Small intestine (tissue), 7 donors: ENCODE measurements at regions not wholly inside any gene's neighbourhood (a gene's known extent, or its start where the extent isn't known, plus 50 kb on each side); places are given as distances from the start of the nearest gene placed in this dataset.

Experiments used
- DNase-seq, 2 donors: peaks; one replicate each; pipeline versions ENCODE4 v3.0.0 to v3.0.0-alpha.2; 2013
- FAIRE-seq: peaks from 2 replicates; lab custom pipeline; 2012; peaks lifted over from hg19 to GRCh38; lab: Jason Lieb, UNC
- H3K27ac ChIP-seq, 3 donors: one replicate each; pipeline ENCODE4 v1.5.1; 2013; ENCODE audit warnings: low read length in 2 of 3, mild to moderate bottlenecking in 2 of 3, control low read depth in 1 of 3, inconsistent platforms in 1 of 3, low read depth in 1 of 3, moderate library complexity in 1 of 3
- H3K27me3 ChIP-seq, 3 donors: one replicate each; pipeline ENCODE4 v1.6.1; 2013; ENCODE audit warnings: low read length in 3 of 3, inconsistent platforms in 1 of 3; ENCODE audit not compliant: control insufficient read depth in 3 of 3, insufficient read depth in 3 of 3
- H3K36me3 ChIP-seq, 3 donors: one replicate each; pipeline ENCODE4 v1.6.1; 2013; ENCODE audit warnings: low read length in 3 of 3, inconsistent platforms in 1 of 3, low read depth in 1 of 3, mild to moderate bottlenecking in 1 of 3, moderate library complexity in 1 of 3; ENCODE audit not compliant: control insufficient read depth in 3 of 3, insufficient read depth in 2 of 3
- H3K4me1 ChIP-seq, 3 donors: one replicate each; pipeline ENCODE4 v1.6.1; 2013; ENCODE audit warnings: low read length in 2 of 3, inconsistent platforms in 1 of 3, low read depth in 1 of 3, mild to moderate bottlenecking in 1 of 3, moderate library complexity in 1 of 3; ENCODE audit not compliant: control insufficient read depth in 3 of 3, insufficient read depth in 2 of 3
- H3K4me3 ChIP-seq, 3 donors: one replicate each; pipeline ENCODE4 v1.5.1; 2013; ENCODE audit warnings: low read length in 3 of 3, control low read depth in 1 of 3, inconsistent platforms in 1 of 3, low read depth in 1 of 3, mild to moderate bottlenecking in 1 of 3, moderate library complexity in 1 of 3
- H3K9me3 ChIP-seq, 2 donors: one replicate each; pipeline ENCODE4 v1.6.1; 2013; ENCODE audit warnings: low read depth in 1 of 2, low read length in 1 of 2; ENCODE audit not compliant: control insufficient read depth in 2 of 2, insufficient read depth in 1 of 2
- WGBS, 3 donors: extraction: QIAGEN DNeasy Blood & Tissue Kit; methylation state at CpG; one replicate each; pipeline ENCODE4 v1.1.7; 2013; 5-methylcytosine and 5-hydroxymethylcytosine counted together
- donor health status: healthy with polysubstance abuse.
- donor health status: control.
- donor health status: control.
- donor health status: Bipolar disorder and iron deficiency.
- donor health status: healthy.

- Histone ChIP-seq H3K4me3 (no peak overlapping the region), H3K4me1 (no peaks in the 10 kb centered on the region), H3K27me3 (no peaks in the 10 kb centered on the region), H3K27ac (no peak overlapping the region), H3K36me3 (no peaks in the 10 kb centered on the region), H3K9me3 (no peaks in the 10 kb centered on the region)
- DNase-seq (no peak), FAIRE-seq (no peak)
- 25 to 53% (median 26%) methylated on average over 2 of the region's 2 CpGs for WGBS, 3 donors
Observed at GRCh38 chr4:126572264-126572663, 1060.5 kb upstream of the INTU start.

DNA sequence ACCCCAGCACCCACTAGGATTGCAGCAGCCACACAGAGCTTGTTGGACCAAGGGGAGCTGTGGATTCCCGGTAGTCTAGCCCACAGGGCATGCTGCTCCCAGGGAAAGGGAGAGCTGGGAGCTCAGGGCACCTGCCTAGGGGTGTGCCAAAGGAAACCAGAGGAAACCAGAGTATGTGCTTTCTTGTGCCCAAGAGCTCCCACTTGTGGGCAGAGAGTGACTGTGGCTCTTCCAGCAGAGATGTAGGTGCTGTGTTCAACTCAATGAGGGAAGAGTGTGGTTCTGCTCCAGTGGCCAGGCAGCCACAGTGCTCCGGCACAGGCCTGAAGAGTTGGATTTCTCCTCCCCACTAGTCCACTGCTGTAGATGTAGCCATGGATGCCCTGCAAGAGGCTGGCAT lies 1050.0 kb upstream of the INTU start:
- DNase-seq (no peak), FAIRE-seq (no peak)
- Histone ChIP-seq H3K36me3 (no peaks in the 10 kb centered on the region), H3K27ac (no peak overlapping the region), H3K9me3 (peaks cover 0 to 22% of the 10 kb centered on the region in 2 donors), H3K27me3 (no peaks in the 10 kb centered on the region), H3K4me3 (no peak overlapping the region), H3K4me1 (no peaks in the 10 kb centered on the region)
- 81 to 87% (median 84%) methylated on average over 2 of the region's 2 CpGs for WGBS, 3 donors

- FAIRE-seq (no peak), DNase-seq (no peak)
- H3K27me3 ChIP-seq = no peaks in the 10 kb centered on the region
- no peak overlapping the region for H3K27ac ChIP-seq
- H3K9me3 ChIP-seq = peaks cover 0 to 22% of the 10 kb centered on the region in 2 donors
- H3K36me3 ChIP-seq = no peaks in the 10 kb centered on the region
- no peak overlapping the region for H3K4me3 ChIP-seq
- 65 to 86% (median 74%) methylated on average over 1 of the region's 1 CpG for WGBS, 3 donors
- H3K4me1 ChIP-seq = no peaks in the 10 kb centered on the region
Observed at GRCh38 chr4:126583509-126583908, 1049.2 kb upstream of the INTU start.

DNA sequence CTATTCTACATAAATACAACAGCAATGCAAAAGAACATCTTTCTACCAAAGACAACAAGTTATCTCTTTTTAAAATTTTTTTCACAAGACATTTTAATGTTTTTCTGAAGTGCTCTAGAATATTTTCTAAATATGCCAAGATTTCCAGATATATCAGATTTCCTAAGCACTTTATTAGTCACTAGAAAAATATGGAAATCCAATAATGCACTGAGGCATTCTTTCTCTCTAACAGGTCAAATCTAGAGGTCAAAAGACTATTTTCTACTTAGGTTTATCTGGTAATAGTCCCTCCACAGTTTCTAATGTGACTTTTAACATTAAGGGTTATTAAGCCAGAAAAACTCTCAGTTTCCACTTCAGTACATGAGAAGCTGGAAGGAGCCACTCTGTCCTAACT lies 1041.2 kb upstream of the INTU start:
- Histone ChIP-seq H3K4me1 (no peaks in the 10 kb centered on the region), H3K27me3 (no peaks in the 10 kb centered on the region), H3K4me3 (no peak overlapping the region), H3K9me3 (peaks cover 0 to 4% of the 10 kb centered on the region in 2 donors), H3K36me3 (no peaks in the 10 kb centered on the region), H3K27ac (no peak overlapping the region)
- no peak for DNase-seq
- no peak for FAIRE-seq

DNA sequence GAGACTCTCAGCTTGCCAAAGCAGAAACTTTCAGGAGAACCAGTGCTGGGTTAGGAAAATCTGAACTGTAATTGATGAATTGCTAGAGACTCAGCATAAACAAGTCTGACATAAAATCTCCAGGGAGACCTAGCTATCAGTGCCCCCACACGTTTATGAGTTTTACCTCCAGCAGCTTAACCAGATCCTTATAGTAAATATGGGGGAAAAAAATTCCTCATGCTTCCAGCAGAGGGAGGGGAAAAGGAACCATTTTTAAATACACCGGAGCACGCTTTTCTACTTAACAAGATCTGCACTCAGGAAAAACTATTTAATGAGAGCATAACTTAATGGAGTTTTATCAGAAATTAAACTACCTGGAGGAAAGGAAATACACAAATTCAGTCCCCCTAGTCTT lies 1040.7 kb upstream of the INTU start:
- 53 to 61% (median 57%) methylated on average over 3 of the region's 3 CpGs for WGBS, 3 donors
- Histone ChIP-seq H3K36me3 (no peaks in the 10 kb centered on the region), H3K9me3 (peaks cover 0 to 1% of the 10 kb centered on the region in 2 donors), H3K4me3 (no peak overlapping the region), H3K27me3 (no peaks in the 10 kb centered on the region), H3K4me1 (no peaks in the 10 kb centered on the region), H3K27ac (no peak overlapping the region)
- DNase-seq = no peak
- FAIRE-seq = no peak

DNA sequence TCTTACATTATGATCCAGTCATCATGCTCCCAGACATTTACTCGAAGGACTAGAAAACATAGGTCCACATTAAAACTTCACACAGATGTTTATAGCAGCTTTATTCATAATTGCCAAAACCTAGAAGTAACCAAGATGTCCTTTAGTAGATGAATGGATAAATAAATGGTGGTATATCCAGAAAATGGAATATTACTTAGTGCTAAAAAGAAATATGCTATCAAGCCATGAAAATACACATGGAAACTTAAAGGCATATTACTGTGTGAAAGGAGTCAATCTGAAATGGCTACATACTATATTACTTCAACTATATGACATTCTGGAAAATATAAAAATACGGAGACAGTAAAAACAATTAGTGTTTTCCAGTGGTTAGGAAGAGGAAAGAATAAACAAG lies 1039.1 kb upstream of the INTU start:
- FAIRE-seq (no peak), DNase-seq (no peak)
- no peaks in the 10 kb centered on the region for H3K9me3 ChIP-seq
- no peaks in the 10 kb centered on the region for H3K27me3 ChIP-seq
- WGBS, 3 donors = 83 to 86% (median 85%) methylated on average over 2 of the region's 2 CpGs
- H3K36me3 ChIP-seq = no peaks in the 10 kb centered on the region
- H3K4me3 ChIP-seq = no peak overlapping the region
- H3K4me1 ChIP-seq = no peaks in the 10 kb centered on the region
- H3K27ac ChIP-seq = no peak overlapping the region

- H3K4me1 ChIP-seq = no peaks in the 10 kb centered on the region
- no peak for DNase-seq
- H3K4me3 ChIP-seq = no peak overlapping the region
- no peaks in the 10 kb centered on the region for H3K9me3 ChIP-seq
- no peaks in the 10 kb centered on the region for H3K27me3 ChIP-seq
- 46 to 60% (median 54%) methylated on average over 2 of the region's 2 CpGs for WGBS, 3 donors
- FAIRE-seq = no peak
- no peak overlapping the region for H3K27ac ChIP-seq
- no peaks in the 10 kb centered on the region for H3K36me3 ChIP-seq
Observed at GRCh38 chr4:126595643-126596042, 1037.1 kb upstream of the INTU start.

DNA sequence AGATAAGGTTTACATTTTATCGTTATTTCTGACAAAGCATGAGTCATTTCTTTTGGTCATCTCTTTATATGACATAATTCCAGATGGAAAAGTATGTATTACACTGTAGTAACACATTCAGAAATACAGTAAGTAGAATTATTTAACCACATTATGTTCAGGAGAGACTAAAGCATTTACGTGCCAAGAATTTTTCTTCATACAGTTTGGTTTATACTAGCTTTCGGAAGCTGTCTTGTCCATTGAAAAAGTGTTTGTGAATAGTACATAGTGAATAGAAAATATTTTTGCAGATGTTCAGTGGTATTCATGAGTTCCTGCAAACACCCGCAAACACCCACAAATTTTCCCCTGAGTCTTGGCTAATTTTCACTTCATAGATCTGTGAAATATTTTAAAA lies 1033.0 kb upstream of the INTU start:
- DNase-seq = no peak
- no peak overlapping the region for H3K4me3 ChIP-seq
- H3K9me3 ChIP-seq = no peaks in the 10 kb centered on the region
- H3K4me1 ChIP-seq = no peaks in the 10 kb centered on the region
- WGBS, 3 donors = 81 to 86% (median 82%) methylated on average over 4 of the region's 4 CpGs
- no peaks in the 10 kb centered on the region for H3K36me3 ChIP-seq
- no peaks in the 10 kb centered on the region for H3K27me3 ChIP-seq
- H3K27ac ChIP-seq = no peak overlapping the region
- FAIRE-seq = no peak

GRCh38 chr4:126603210-126603609 lies 1029.5 kb upstream of the INTU start:
- Histone ChIP-seq H3K27me3 (no peaks in the 10 kb centered on the region), H3K4me3 (no peak overlapping the region), H3K4me1 (no peaks in the 10 kb centered on the region), H3K36me3 (no peaks in the 10 kb centered on the region), H3K9me3 (no peaks in the 10 kb centered on the region), H3K27ac (no peak overlapping the region)
- WGBS, 3 donors = 59 to 81% (median 69%) methylated on average over 1 of the region's 1 CpG
- no peak for FAIRE-seq
- no peak for DNase-seq
